Astrocyte of the cerebellum (primary cell): ENCODE measurements at regions not wholly inside any gene's neighbourhood (a gene's known extent, or its start where the extent isn't known, plus 50 kb on each side); places are given as distances from the start of the nearest gene placed in this dataset.

Source experiments
- DNase-seq: peaks from one replicate; pipeline ENCODE4 v3.0.0-alpha.2; 2011; ENCODE audit warnings: low read depth
- H3K4me3 ChIP-seq: 2 replicates; pipeline ENCODE4 v1.5.1; 2011; ENCODE audit warnings: mild to moderate bottlenecking, low read depth, low read length, moderate library complexity
- CTCF ChIP-seq: IDR thresholded peaks from 2 replicates; pipeline ENCODE4 v1.5.1; 2012; ENCODE audit warnings: low read length, low read depth, moderate library complexity, mild to moderate bottlenecking; ENCODE audit errors: missing control alignments
- in situ Hi-C: cut with HindIII; loops from 2 replicates; pipeline ENCODE4 v1.10.0; 2017; ENCODE audit warnings: low sequenced_read_pairs

- in situ Hi-C loops: no loop called here
- no peak for DNase-seq
- H3K4me3 ChIP-seq: no peak overlapping the region
- no peak for TF ChIP-seq CTCF
Observed at GRCh38 chr18:73232933-73233332, 365.1 kb upstream of the NETO1 start.

- no peak for TF ChIP-seq CTCF
- DNase-seq: no peak
- in situ Hi-C loops: loop anchor here (5.0 kb wide), 1 partner anchor 33 kb away; no protein-coding TSS in a partner anchor
- no peak overlapping the region for H3K4me3 ChIP-seq
Observed at GRCh38 chr18:73220663-73221062, 352.9 kb upstream of the NETO1 start.

- no peak for DNase-seq
- TF ChIP-seq CTCF: no peak
- H3K4me3 ChIP-seq: no peak overlapping the region
- in situ Hi-C loops: no loop called here
Observed at GRCh38 chr18:73218293-73218692, 350.5 kb upstream of the NETO1 start.

GRCh38 chr18:73214970-73215369, 347.2 kb upstream of the NETO1 start:
- H3K4me3 ChIP-seq: no peak overlapping the region
- in situ Hi-C loops: no loop called here
- no peak for TF ChIP-seq CTCF
- DNase-seq: no peak

- in situ Hi-C loops: no loop called here
- H3K4me3 ChIP-seq: no peak overlapping the region
- no peak for TF ChIP-seq CTCF
- no peak for DNase-seq
Observed at GRCh38 chr18:73212442-73212841, 344.7 kb upstream of the NETO1 start.

GRCh38 chr18:73201940-73202339, 334.2 kb upstream of the NETO1 start:
- no peak overlapping the region for H3K4me3 ChIP-seq
- TF ChIP-seq CTCF: no peak
- in situ Hi-C loops: no loop called here
- no peak for DNase-seq

GRCh38 chr18:73199151-73199550, 331.4 kb upstream of the NETO1 start:
- no peak overlapping the region for H3K4me3 ChIP-seq
- DNase-seq: no peak
- no peak for TF ChIP-seq CTCF
- in situ Hi-C loops: no loop called here
